H9 (cell line): ENCODE measurements at regions not wholly inside any gene's neighbourhood (a gene's known extent, or its start where the extent isn't known, plus 50 kb on each side); places are given as distances from the start of the nearest gene placed in this dataset.

Experiments used
- DNase-seq: peaks from one replicate; pipeline ENCODE4 v3.0.0-alpha.2; 2017
- H2AFZ ChIP-seq: one replicate; pipeline ENCODE4 v1.6.1; 2013; ENCODE audit warnings: mild to moderate bottlenecking, low read length, control low read depth, moderate library complexity
- H2AK5ac ChIP-seq: 2 replicates; pipeline ENCODE4 v1.6.1; 2013; ENCODE audit warnings: low read length, control low read depth, mixed read lengths; ENCODE audit not compliant: insufficient read length
- H2BK120ac ChIP-seq: one replicate; pipeline ENCODE4 v1.6.1; 2013; ENCODE audit warnings: low read depth, mild to moderate bottlenecking, low read length, control low read depth, inconsistent platforms; ENCODE audit not compliant: poor library complexity, severe bottlenecking
- H2BK12ac ChIP-seq: 2 replicates; pipeline ENCODE4 v1.6.1; 2013; ENCODE audit warnings: low read length, control low read depth, mixed read lengths, low read depth; ENCODE audit not compliant: insufficient read length
- H2BK15ac ChIP-seq: 2 replicates; pipeline ENCODE4 v1.6.1; 2013; ENCODE audit warnings: low read depth, low read length, control low read depth
- H2BK20ac ChIP-seq: one replicate; pipeline ENCODE4 v1.6.1; 2013; ENCODE audit warnings: low read depth, mild to moderate bottlenecking, low read length, control low read depth, inconsistent platforms; ENCODE audit not compliant: poor library complexity, severe bottlenecking
- H2BK5ac ChIP-seq: 2 replicates; pipeline ENCODE4 v1.6.1; 2013; ENCODE audit warnings: low read length, control low read depth, mixed read lengths; ENCODE audit not compliant: insufficient read length
- H3K14ac ChIP-seq: 2 replicates; pipeline ENCODE4 v1.6.1; 2013; ENCODE audit warnings: low read length, control low read depth; ENCODE audit not compliant: insufficient read depth
- H3K18ac ChIP-seq: 2 replicates; pipeline ENCODE4 v1.6.1; 2013; ENCODE audit warnings: low read depth, mild to moderate bottlenecking, mixed read lengths, low read length, control low read depth; ENCODE audit not compliant: insufficient read length
- H3K23ac ChIP-seq: 2 replicates; pipeline ENCODE4 v1.6.1; 2013; ENCODE audit warnings: low read length, control low read depth, mixed read lengths, low read depth; ENCODE audit not compliant: insufficient read length
- H3K23me2 ChIP-seq: 2 replicates; pipeline ENCODE4 v1.6.1; 2013; ENCODE audit warnings: low read depth, mild to moderate bottlenecking, mixed read lengths, low read length, control low read depth; ENCODE audit not compliant: insufficient read length, poor library complexity, severe bottlenecking
- H3K27ac ChIP-seq: 2 replicates; pipeline ENCODE4 v1.5.1; 2013; ENCODE audit warnings: low read length, control low read depth, mixed read lengths, low read depth; ENCODE audit not compliant: insufficient read length
- H3K27me3 ChIP-seq: 2 replicates; pipeline ENCODE4 v1.6.1; 2013; ENCODE audit warnings: low read length, control low read depth, inconsistent platforms; ENCODE audit not compliant: insufficient read depth
- H3K4ac ChIP-seq: 2 replicates; pipeline ENCODE4 v1.6.1; 2013; ENCODE audit warnings: low read depth, mild to moderate bottlenecking, control low read depth, inconsistent platforms, low read length, moderate library complexity
- H3K4me1 ChIP-seq: 2 replicates; pipeline ENCODE4 v1.6.1; 2013; ENCODE audit warnings: low read length, control low read depth, inconsistent platforms; ENCODE audit not compliant: insufficient read depth
- H3K4me2 ChIP-seq: 2 replicates; pipeline ENCODE4 v1.6.1; 2013; ENCODE audit warnings: low read length, control low read depth, mixed read lengths; ENCODE audit not compliant: insufficient read length, insufficient read depth
- H3K56ac ChIP-seq: 2 replicates; pipeline ENCODE4 v1.6.1; 2013; ENCODE audit warnings: low read depth, mild to moderate bottlenecking, mixed read lengths, low read length, control low read depth; ENCODE audit not compliant: insufficient read length
- H3K79me1 ChIP-seq: 2 replicates; pipeline ENCODE4 v1.6.1; 2013; ENCODE audit warnings: low read depth, mild to moderate bottlenecking, moderate library complexity, low read length, control low read depth, inconsistent platforms; ENCODE audit not compliant: insufficient read depth, poor library complexity, severe bottlenecking
- H3K79me2 ChIP-seq: 2 replicates; pipeline ENCODE4 v1.6.1; 2013; ENCODE audit warnings: low read length, control low read depth, inconsistent platforms; ENCODE audit not compliant: insufficient read depth
- H3K9ac ChIP-seq: 2 replicates; pipeline ENCODE4 v1.6.1; 2013; ENCODE audit warnings: low read length, control low read depth, mixed read lengths; ENCODE audit not compliant: insufficient read length; ENCODE audit errors: extremely low read depth
- H3K9me3 ChIP-seq: one replicate; pipeline ENCODE4 v1.6.1; 2013; ENCODE audit warnings: low read depth, low read length, inconsistent platforms; ENCODE audit not compliant: control insufficient read depth
- H3T11ph ChIP-seq: one replicate; pipeline ENCODE4 v1.6.1; 2013; ENCODE audit warnings: mild to moderate bottlenecking, low read length, control low read depth, inconsistent platforms
- H4K20me1 ChIP-seq: one replicate; pipeline ENCODE4 v1.6.1; 2013; ENCODE audit not compliant: control insufficient read depth, insufficient read length, insufficient read depth
- H4K5ac ChIP-seq: 2 replicates; pipeline ENCODE4 v1.6.1; 2013; ENCODE audit warnings: low read depth, mild to moderate bottlenecking, mixed read lengths, low read length, control low read depth; ENCODE audit not compliant: insufficient read length
- H4K8ac ChIP-seq: replicated peaks from 2 replicates; pipeline ENCODE4 v1.6.1; 2013; ENCODE audit warnings: low read length, control low read depth, mixed read lengths, low read depth; ENCODE audit not compliant: insufficient read length
- H4K91ac ChIP-seq: 2 replicates; pipeline ENCODE4 v1.6.1; 2013; ENCODE audit warnings: low read depth, mild to moderate bottlenecking, moderate library complexity, mixed read lengths, low read length, control low read depth; ENCODE audit not compliant: insufficient read length
- H3K27ac Mint-ChIP-seq, 3 experiments: 2 replicates in 2 of 3; 3 replicates in 1 of 3; pipeline ENCODE4 v1.8.0; 2020 to 2021; ENCODE audit warnings: mixed read lengths in 3 of 3, mild to moderate bottlenecking in 1 of 3, moderate library complexity in 1 of 3
- H3K27me3 Mint-ChIP-seq: 2 replicates; pipeline ENCODE4 v1.8.0; 2021; ENCODE audit warnings: low read depth, mild to moderate bottlenecking, moderate library complexity, mixed read lengths
- H3K36me3 Mint-ChIP-seq, 3 experiments: 2 replicates in 2 of 3; 3 replicates in 1 of 3; pipeline ENCODE4 v1.8.0; 2020 to 2021; ENCODE audit warnings: low read depth in 3 of 3, mixed read lengths in 3 of 3; ENCODE audit not compliant: insufficient read depth in 1 of 3
- H3K4me1 Mint-ChIP-seq, 2 experiments: 2 replicates each; pipeline ENCODE4 v1.8.0; 2020; ENCODE audit warnings: mixed read lengths in 2 of 2
- H3K4me3 Mint-ChIP-seq, 2 experiments: 2 replicates in 1 of 2; 3 replicates in 1 of 2; pipeline ENCODE4 v1.8.0; 2020 to 2021; ENCODE audit warnings: mild to moderate bottlenecking in 2 of 2, mixed read lengths in 2 of 2, moderate library complexity in 1 of 2
- H3K9me3 Mint-ChIP-seq, 2 experiments: 2 replicates in 1 of 2; 3 replicates in 1 of 2; pipeline ENCODE4 v1.8.0; 2020; ENCODE audit warnings: mild to moderate bottlenecking in 2 of 2, mixed read lengths in 2 of 2, moderate library complexity in 1 of 2
- WGBS: extraction: QIAGEN DNeasy Blood & Tissue Kit; methylation state at CpG from one replicate; pipeline ENCODE4 v1.1.7; 2013; ENCODE audit warnings: missing lambda C conversion rate, low lambda C conversion rate, mixed read lengths; ENCODE audit not compliant: insufficient read length; ENCODE audit errors: extremely low coverage; 5-methylcytosine and 5-hydroxymethylcytosine counted together
- TF ChIP-seq, protein P1 (sequence below): fragments of 200-600 bp; sonication (generic); conservative IDR thresholded peaks from 3 replicates; pipeline ENCODE4 v1.8.0; 2021; ENCODE audit warnings: antibody characterized with exemption, mild to moderate bottlenecking

DNA sequence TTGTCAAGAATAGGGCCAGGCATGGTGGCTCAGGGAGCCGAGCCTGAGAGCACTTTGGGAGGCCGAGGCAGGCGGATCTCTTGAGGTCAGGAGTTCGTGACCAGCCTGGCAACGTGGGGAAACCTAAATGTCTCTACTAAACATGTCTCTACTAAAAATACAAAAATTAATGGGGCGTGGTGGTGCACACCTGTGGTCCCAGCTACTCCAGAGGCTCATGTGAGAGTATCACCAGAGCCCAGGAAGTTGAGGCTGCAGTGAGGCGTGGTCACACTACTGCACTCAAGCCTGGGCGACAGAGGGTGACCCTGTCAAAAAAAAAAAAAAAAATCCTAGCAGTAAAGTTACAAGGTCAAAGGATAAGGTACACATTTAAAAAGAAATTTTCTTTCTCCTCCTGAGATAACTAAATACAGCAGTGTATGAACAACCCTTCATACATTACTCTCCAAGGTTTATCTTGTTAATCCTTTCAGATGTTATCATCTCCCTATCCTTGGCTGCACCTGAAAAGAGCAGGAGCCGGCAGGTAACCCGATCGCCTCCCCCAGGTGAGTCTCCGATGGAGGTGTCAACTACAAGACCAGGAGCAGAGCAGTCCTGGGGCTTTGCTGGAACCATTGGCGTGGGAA is 122.3 kb downstream of the GOSR1 start:
- no peak overlapping the region for H2BK12ac ChIP-seq
- H3K4me1 ChIP-seq = no peaks in the 10 kb centered on the region; the same call in 1 of the 2 replicates
- no peak overlapping the region for H3K27ac ChIP-seq
- H3T11ph ChIP-seq = no peak overlapping the region
- no peak overlapping the region for H2BK5ac ChIP-seq
- H3K56ac ChIP-seq = no peak overlapping the region
- H3K14ac ChIP-seq = no peak overlapping the region
- no peak overlapping the region for H2BK20ac ChIP-seq
- H4K5ac ChIP-seq = no peak overlapping the region
- H3K9ac ChIP-seq = peak overlapping the region; percentile 21
- H2AFZ ChIP-seq = no peak overlapping the region
- Mint-ChIP-seq H3K36me3 (peaks cover 0 to 5% (median 0%) of the 10 kb centered on the region in 3 experiments; a peak in 4 of 7 replicates), H3K4me1 (peaks cover 35 to 38% of the 10 kb centered on the region in 2 experiments), H3K4me3 (peak overlapping the region; percentile 96 to 100), H3K27ac (peak overlapping the region in 2 of 3 experiments; percentile 84 to 94; a peak in 3 of 7 replicates), H3K27me3 (peaks cover 2% of the 10 kb centered on the region; the same call in 1 of the 2 replicates), H3K9me3 (peaks cover 9 to 10% of the 10 kb centered on the region in 2 experiments)
- peak overlapping the region; percentile 49 for H3K4me2 ChIP-seq
- no CpG with 5 or more reads among the region's 13 CpGs for WGBS
- H4K91ac ChIP-seq = no peak overlapping the region
- no peak overlapping the region for H4K8ac ChIP-seq
- no peaks in the 10 kb centered on the region for H3K9me3 ChIP-seq
- H3K23me2 ChIP-seq = peaks cover 6% of the 10 kb centered on the region
- no peak overlapping the region for H2AK5ac ChIP-seq
- DNase-seq = no peak
- H2BK15ac ChIP-seq = no peak overlapping the region
- H2BK120ac ChIP-seq = no peak overlapping the region
- no peaks in the 10 kb centered on the region for H4K20me1 ChIP-seq
- no peaks in the 10 kb centered on the region for H3K79me1 ChIP-seq
- H3K79me2 ChIP-seq = no peaks in the 10 kb centered on the region; the same call in 1 of the 2 replicates
- no peaks in the 10 kb centered on the region for H3K27me3 ChIP-seq
- H3K4ac ChIP-seq = no peak overlapping the region
- no peak overlapping the region for H3K23ac ChIP-seq
- no peak overlapping the region for H3K18ac ChIP-seq
- TF ChIP-seq, protein P1, sequence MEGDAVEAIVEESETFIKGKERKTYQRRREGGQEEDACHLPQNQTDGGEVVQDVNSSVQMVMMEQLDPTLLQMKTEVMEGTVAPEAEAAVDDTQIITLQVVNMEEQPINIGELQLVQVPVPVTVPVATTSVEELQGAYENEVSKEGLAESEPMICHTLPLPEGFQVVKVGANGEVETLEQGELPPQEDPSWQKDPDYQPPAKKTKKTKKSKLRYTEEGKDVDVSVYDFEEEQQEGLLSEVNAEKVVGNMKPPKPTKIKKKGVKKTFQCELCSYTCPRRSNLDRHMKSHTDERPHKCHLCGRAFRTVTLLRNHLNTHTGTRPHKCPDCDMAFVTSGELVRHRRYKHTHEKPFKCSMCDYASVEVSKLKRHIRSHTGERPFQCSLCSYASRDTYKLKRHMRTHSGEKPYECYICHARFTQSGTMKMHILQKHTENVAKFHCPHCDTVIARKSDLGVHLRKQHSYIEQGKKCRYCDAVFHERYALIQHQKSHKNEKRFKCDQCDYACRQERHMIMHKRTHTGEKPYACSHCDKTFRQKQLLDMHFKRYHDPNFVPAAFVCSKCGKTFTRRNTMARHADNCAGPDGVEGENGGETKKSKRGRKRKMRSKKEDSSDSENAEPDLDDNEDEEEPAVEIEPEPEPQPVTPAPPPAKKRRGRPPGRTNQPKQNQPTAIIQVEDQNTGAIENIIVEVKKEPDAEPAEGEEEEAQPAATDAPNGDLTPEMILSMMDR = no peak
